Lung (tissue), 11 donors: ENCODE measurements at regions not wholly inside any gene's neighbourhood (a gene's known extent, or its start where the extent isn't known, plus 50 kb on each side); places are given as distances from the start of the nearest gene placed in this dataset.
"Not testable (repeated sequence)": the region's sequence is repeated elsewhere in the genome, so short reads cannot be mapped to it uniquely, and the experiment has no call there.

Experiments used
- ATAC-seq: fragments of 200-7000 bp; cut with Tn5 transposase; one replicate; pipeline ENCODE4 v1.9.1; 2020; ENCODE audit warnings: moderate number of reproducible peaks; ENCODE audit not compliant: insufficient read depth, low FRiP score
- DNase-seq, 3 donors: peaks; one replicate each; pipeline ENCODE4 v3.0.0-alpha.2; 2013 to 2017
- H3K27ac ChIP-seq, 2 donors: one replicate each; pipeline ENCODE4 v1.5.1; 2013; ENCODE audit warnings: mild to moderate bottlenecking in 2 of 2, moderate library complexity in 2 of 2, control low read depth in 1 of 2, inconsistent platforms in 1 of 2, low read depth in 1 of 2, low read length in 1 of 2
- H3K27me3 ChIP-seq, 3 donors: one replicate each; pipeline ENCODE4 v1.5.1; 2013; ENCODE audit warnings: low read length in 2 of 3; ENCODE audit not compliant: control insufficient read depth in 3 of 3, insufficient read depth in 3 of 3
- H3K36me3 ChIP-seq, 4 donors: one replicate each; pipeline ENCODE4 v1.5.1; 2013; ENCODE audit warnings: low read length in 4 of 4, mild to moderate bottlenecking in 1 of 4, moderate library complexity in 1 of 4; ENCODE audit not compliant: control insufficient read depth in 4 of 4, insufficient read depth in 4 of 4
- H3K4me1 ChIP-seq, 5 donors: one replicate each; pipeline ENCODE4 v1.5.1; 2013; ENCODE audit warnings: low read length in 5 of 5, mild to moderate bottlenecking in 2 of 5, moderate library complexity in 1 of 5; ENCODE audit not compliant: control insufficient read depth in 5 of 5, insufficient read depth in 5 of 5
- H3K4me3 ChIP-seq: one replicate; pipeline ENCODE4 v1.5.1; 2013; ENCODE audit warnings: mild to moderate bottlenecking, control low read depth, moderate library complexity
- H3K9ac ChIP-seq, 2 donors: one replicate each; pipeline ENCODE4 v1.5.1; 2013; ENCODE audit warnings: low read length in 2 of 2, control low read depth in 1 of 2; ENCODE audit not compliant: insufficient read depth in 1 of 2
- H3K9me3 ChIP-seq, 4 donors: one replicate each; pipeline ENCODE4 v1.5.1; 2013; ENCODE audit warnings: low read length in 3 of 4, mild to moderate bottlenecking in 1 of 4, moderate library complexity in 1 of 4; ENCODE audit not compliant: control insufficient read depth in 4 of 4, insufficient read depth in 3 of 4
- CTCF ChIP-seq: IDR thresholded peaks from 2 replicates; pipeline ENCODE4 v1.5.1; 2012; ENCODE audit warnings: mild to moderate bottlenecking; ENCODE audit errors: control extremely low read depth, extremely low read depth
- WGBS, 2 donors: extraction: QIAGEN DNeasy Blood & Tissue Kit; methylation state at CpG; one replicate each; pipeline ENCODE4 v1.1.7; 2013; 5-methylcytosine and 5-hydroxymethylcytosine counted together
- donor health status: control.
- donor health status: control.
- donor health status: Bipolar disorder and iron deficiency.
- donor health status: healthy.
- donor health status: DM: yes; HTN: yes; CAD: no.

GRCh38 chr1:106380772-106381171 is 675.7 kb upstream of the PRMT6 start:
- Histone ChIP-seq H3K4me3 (no peak overlapping the region), H3K9ac (no peak overlapping the region), H3K4me1 (no peaks in the 10 kb centered on the region), H3K27ac (no peak overlapping the region), H3K36me3 (no peaks in the 10 kb centered on the region), H3K9me3 (no peaks in the 10 kb centered on the region), H3K27me3 (no peaks in the 10 kb centered on the region)
- no peak for DNase-seq
- no peak for TF ChIP-seq CTCF
- 83 to 89% methylated on average over 1 of the region's 1 CpG for WGBS, 2 donors
- no peak for ATAC-seq

- H3K9ac ChIP-seq, DNase-seq, H3K36me3 ChIP-seq, H3K9me3 ChIP-seq, H3K27ac ChIP-seq, H3K4me3 ChIP-seq, ATAC-seq, H3K27me3 ChIP-seq, H3K4me1 ChIP-seq: not testable (repeated sequence)
- whole genome bisulfite sequencing, 2 donors, result 71 to 75% methylated on average over 4 of the region's 4 CpGs
Measured at GRCh38 chr1:106389160-106389559, 667.3 kb upstream of the PRMT6 start.

GRCh38 chr1:106393046-106393445 is 663.4 kb upstream of the PRMT6 start:
- 71 to 81% methylated on average over 1 of the region's 1 CpG for WGBS, 2 donors
- no peaks in the 10 kb centered on the region for H3K27me3 ChIP-seq
- H3K9ac ChIP-seq, result no peak overlapping the region
- H3K36me3 ChIP-seq, result no peaks in the 10 kb centered on the region
- no peak overlapping the region for H3K4me3 ChIP-seq
- ATAC-seq (no peak), DNase-seq (no peak)
- no peaks in the 10 kb centered on the region for H3K4me1 ChIP-seq
- TF ChIP-seq CTCF, result no peak
- no peak overlapping the region for H3K27ac ChIP-seq
- no peaks in the 10 kb centered on the region for H3K9me3 ChIP-seq

- DNase-seq, result no peak
- TF ChIP-seq CTCF, result no peak
- ATAC-seq, result no peak
- H3K4me3 ChIP-seq, result no peak overlapping the region
- no peak overlapping the region for H3K9ac ChIP-seq
- H3K27me3 ChIP-seq, result no peaks in the 10 kb centered on the region
- peaks cover 0 to 3% (median 0%) of the 10 kb centered on the region in 4 donors for H3K9me3 ChIP-seq
- H3K36me3 ChIP-seq, result no peaks in the 10 kb centered on the region
- no peaks in the 10 kb centered on the region for H3K4me1 ChIP-seq
- H3K27ac ChIP-seq, result no peak overlapping the region
Measured at GRCh38 chr1:106396020-106396419, 660.5 kb upstream of the PRMT6 start.
